Skeletal muscle satellite cell (primary cell): ENCODE measurements at regions not wholly inside any gene's neighbourhood (a gene's known extent, or its start where the extent isn't known, plus 50 kb on each side); places are given as distances from the start of the nearest gene placed in this dataset.

Experiments used
- H3K27me3 ChIP-seq: 2 replicates; pipeline ENCODE4 v1.7.0; 2013; ENCODE audit warnings: low read length; ENCODE audit not compliant: control insufficient read depth, insufficient read depth
- H3K36me3 ChIP-seq: 2 replicates; pipeline ENCODE4 v1.7.0; 2013; ENCODE audit warnings: mild to moderate bottlenecking, control low read depth, low read length; ENCODE audit not compliant: insufficient read depth
- H3K4me1 ChIP-seq: 2 replicates; pipeline ENCODE4 v1.7.0; 2013; ENCODE audit warnings: low read length; ENCODE audit not compliant: control insufficient read depth, insufficient read depth
- H3K4me2 ChIP-seq: 2 replicates; pipeline ENCODE4 v1.7.0; 2013; ENCODE audit warnings: mild to moderate bottlenecking, low read length
- H3K4me3 ChIP-seq: 2 replicates; pipeline ENCODE4 v1.7.0; 2013; ENCODE audit warnings: low read length
- H3K9ac ChIP-seq: 2 replicates; pipeline ENCODE4 v1.7.0; 2013; ENCODE audit warnings: mild to moderate bottlenecking, low read depth, low read length, moderate library complexity
- H3K9me3 ChIP-seq: replicated peaks from 2 replicates; pipeline ENCODE4 v1.7.0; 2013; ENCODE audit warnings: mild to moderate bottlenecking, control low read depth, low read length

GRCh38 chr2:13474538-13474937, 757.8 kb downstream of the TRIB2 start:
- no peak overlapping the region for H3K4me2 ChIP-seq
- no peak overlapping the region for H3K9ac ChIP-seq
- H3K27me3 ChIP-seq: no peaks in the 10 kb centered on the region
- no peaks in the 10 kb centered on the region for H3K36me3 ChIP-seq
- no peaks in the 10 kb centered on the region for H3K4me1 ChIP-seq
- no peak overlapping the region for H3K4me3 ChIP-seq
- H3K9me3 ChIP-seq: no peaks in the 10 kb centered on the region

GRCh38 chr2:13480057-13480456, 763.3 kb downstream of the TRIB2 start:
- no peaks in the 10 kb centered on the region for H3K9me3 ChIP-seq
- no peaks in the 10 kb centered on the region for H3K27me3 ChIP-seq
- no peak overlapping the region for H3K9ac ChIP-seq
- H3K36me3 ChIP-seq: no peaks in the 10 kb centered on the region
- H3K4me1 ChIP-seq: no peaks in the 10 kb centered on the region
- no peak overlapping the region for H3K4me3 ChIP-seq
- no peak overlapping the region for H3K4me2 ChIP-seq

GRCh38 chr2:13481201-13481600, 764.5 kb downstream of the TRIB2 start:
- H3K4me1 ChIP-seq: no peaks in the 10 kb centered on the region
- H3K4me2 ChIP-seq: no peak overlapping the region
- no peak overlapping the region for H3K4me3 ChIP-seq
- no peaks in the 10 kb centered on the region for H3K9me3 ChIP-seq
- no peaks in the 10 kb centered on the region for H3K27me3 ChIP-seq
- H3K36me3 ChIP-seq: no peaks in the 10 kb centered on the region
- no peak overlapping the region for H3K9ac ChIP-seq

GRCh38 chr2:13485256-13485655, 768.5 kb downstream of the TRIB2 start:
- Histone ChIP-seq H3K9ac (no peak overlapping the region), H3K4me2 (no peak overlapping the region), H3K36me3 (no peaks in the 10 kb centered on the region), H3K4me3 (no peak overlapping the region), H3K4me1 (no peaks in the 10 kb centered on the region), H3K9me3 (no peaks in the 10 kb centered on the region), H3K27me3 (no peaks in the 10 kb centered on the region)

GRCh38 chr2:13488965-13489364, 772.2 kb downstream of the TRIB2 start:
- H3K36me3 ChIP-seq: no peaks in the 10 kb centered on the region
- no peak overlapping the region for H3K9ac ChIP-seq
- no peak overlapping the region for H3K4me2 ChIP-seq
- H3K27me3 ChIP-seq: no peaks in the 10 kb centered on the region
- no peak overlapping the region for H3K4me3 ChIP-seq
- no peaks in the 10 kb centered on the region for H3K9me3 ChIP-seq
- no peaks in the 10 kb centered on the region for H3K4me1 ChIP-seq

GRCh38 chr2:13492262-13492661, 775.5 kb downstream of the TRIB2 start:
- no peak overlapping the region for H3K4me2 ChIP-seq

GRCh38 chr2:13495051-13495450, 778.3 kb downstream of the TRIB2 start:
- no peaks in the 10 kb centered on the region for H3K27me3 ChIP-seq
- H3K4me2 ChIP-seq: no peak overlapping the region
- H3K36me3 ChIP-seq: no peaks in the 10 kb centered on the region
- no peaks in the 10 kb centered on the region for H3K9me3 ChIP-seq
- no peak overlapping the region for H3K4me3 ChIP-seq
- H3K4me1 ChIP-seq: no peaks in the 10 kb centered on the region
- no peak overlapping the region for H3K9ac ChIP-seq

More at GRCh38 chr2:13492262-13492661, 775.5 kb downstream of the TRIB2 start:
- Histone ChIP-seq H3K27me3 (no peaks in the 10 kb centered on the region), H3K9me3 (no peaks in the 10 kb centered on the region), H3K4me1 (no peaks in the 10 kb centered on the region), H3K9ac (no peak overlapping the region), H3K36me3 (no peaks in the 10 kb centered on the region), H3K4me3 (no peak overlapping the region)

- Histone ChIP-seq H3K4me3 (no peak overlapping the region), H3K36me3 (no peaks in the 10 kb centered on the region), H3K4me1 (no peaks in the 10 kb centered on the region), H3K4me2 (no peak overlapping the region), H3K27me3 (no peaks in the 10 kb centered on the region), H3K9me3 (no peaks in the 10 kb centered on the region), H3K9ac (no peak overlapping the region)
Measured at GRCh38 chr2:13504808-13505207, 788.1 kb downstream of the TRIB2 start.

- Histone ChIP-seq H3K4me2 (no peak overlapping the region), H3K4me1 (no peaks in the 10 kb centered on the region), H3K4me3 (no peak overlapping the region), H3K9ac (no peak overlapping the region), H3K36me3 (no peaks in the 10 kb centered on the region), H3K27me3 (no peaks in the 10 kb centered on the region), H3K9me3 (no peaks in the 10 kb centered on the region)
Measured at GRCh38 chr2:13508671-13509070, 791.9 kb downstream of the TRIB2 start.

GRCh38 chr2:13515254-13515653, 798.5 kb downstream of the TRIB2 start:
- Histone ChIP-seq H3K4me3 (no peak overlapping the region), H3K4me1 (no peaks in the 10 kb centered on the region), H3K4me2 (no peak overlapping the region), H3K9me3 (no peaks in the 10 kb centered on the region), H3K9ac (no peak overlapping the region), H3K27me3 (no peaks in the 10 kb centered on the region), H3K36me3 (no peaks in the 10 kb centered on the region)

- no peaks in the 10 kb centered on the region for H3K4me1 ChIP-seq
- no peak overlapping the region for H3K4me2 ChIP-seq
- no peaks in the 10 kb centered on the region for H3K27me3 ChIP-seq
- no peak overlapping the region for H3K9ac ChIP-seq
- H3K4me3 ChIP-seq: no peak overlapping the region
- no peaks in the 10 kb centered on the region for H3K9me3 ChIP-seq
- no peaks in the 10 kb centered on the region for H3K36me3 ChIP-seq
Measured at GRCh38 chr2:13522096-13522495, 805.4 kb downstream of the TRIB2 start.

- Histone ChIP-seq H3K4me2 (no peak overlapping the region), H3K9ac (no peak overlapping the region), H3K36me3 (no peaks in the 10 kb centered on the region), H3K4me1 (no peaks in the 10 kb centered on the region), H3K27me3 (no peaks in the 10 kb centered on the region), H3K9me3 (no peaks in the 10 kb centered on the region), H3K4me3 (no peak overlapping the region)
Measured at GRCh38 chr2:13522917-13523821, 806.4 kb downstream of the TRIB2 start.
